ENCODE measurements at regions not wholly inside any gene's neighbourhood (a gene's known extent, or its start where the extent isn't known, plus 50 kb on each side); places are given as distances from the start of the nearest gene placed in this dataset.

DNA sequence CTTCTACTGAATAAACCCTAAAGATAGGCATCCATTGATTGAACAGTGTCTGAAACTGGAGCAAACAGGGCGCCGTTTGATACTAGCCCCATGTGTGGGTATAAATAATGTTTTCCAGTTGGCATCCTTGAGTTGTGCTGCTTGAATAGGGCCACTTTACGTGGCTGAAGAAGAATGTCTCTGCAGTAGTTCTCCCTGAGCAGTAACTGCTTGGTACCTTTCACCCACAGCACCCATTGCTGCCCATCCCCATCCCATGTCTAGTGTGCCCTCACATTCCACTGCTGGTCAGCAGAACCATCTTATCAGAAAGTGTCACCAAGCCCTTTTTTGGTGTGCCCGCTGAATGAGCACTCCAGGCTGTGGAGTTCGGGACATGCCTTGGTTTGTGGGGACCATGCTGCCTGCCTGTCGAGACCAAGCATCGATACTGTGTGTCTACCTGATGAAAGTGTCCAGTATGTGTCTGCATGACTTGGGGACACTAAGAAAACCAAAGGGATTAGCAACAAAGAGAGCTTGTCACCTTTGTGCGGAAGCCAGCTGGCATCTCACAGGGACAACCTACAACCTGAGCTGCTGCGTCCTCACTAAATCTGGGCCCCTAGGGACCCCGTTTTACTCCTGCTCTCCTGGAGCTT lies 162.0 kb downstream of the TM9SF2 start:
- no peak for DNase-seq (ENCODE audit: low spot score)

- no peak for DNase-seq (ENCODE audit: low spot score)
Observed at GRCh38 chr13:99662678-99663077, 161.4 kb downstream of the TM9SF2 start.

DNA sequence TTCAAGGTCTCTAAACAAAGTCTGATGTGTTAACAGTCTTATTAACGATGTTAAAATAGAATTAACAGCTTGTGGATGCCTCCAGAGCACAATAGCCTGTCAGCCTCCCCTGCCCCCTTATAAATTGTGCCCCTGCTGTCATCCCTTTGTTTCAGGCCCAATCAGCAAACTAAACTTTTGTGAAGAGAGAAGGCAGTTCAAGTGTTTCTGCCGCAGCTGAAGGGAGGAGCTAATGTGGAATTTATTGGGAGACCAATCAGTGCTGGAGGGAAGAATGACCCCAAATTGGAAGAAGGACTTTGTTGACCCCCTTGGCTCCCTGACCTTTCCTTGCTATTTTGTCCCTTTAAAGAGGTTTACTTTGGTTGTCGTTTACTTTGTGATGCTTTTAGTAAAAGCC lies 160.5 kb downstream of the TM9SF2 start:
- DNase-seq (ENCODE audit: low spot score): no peak

DNA sequence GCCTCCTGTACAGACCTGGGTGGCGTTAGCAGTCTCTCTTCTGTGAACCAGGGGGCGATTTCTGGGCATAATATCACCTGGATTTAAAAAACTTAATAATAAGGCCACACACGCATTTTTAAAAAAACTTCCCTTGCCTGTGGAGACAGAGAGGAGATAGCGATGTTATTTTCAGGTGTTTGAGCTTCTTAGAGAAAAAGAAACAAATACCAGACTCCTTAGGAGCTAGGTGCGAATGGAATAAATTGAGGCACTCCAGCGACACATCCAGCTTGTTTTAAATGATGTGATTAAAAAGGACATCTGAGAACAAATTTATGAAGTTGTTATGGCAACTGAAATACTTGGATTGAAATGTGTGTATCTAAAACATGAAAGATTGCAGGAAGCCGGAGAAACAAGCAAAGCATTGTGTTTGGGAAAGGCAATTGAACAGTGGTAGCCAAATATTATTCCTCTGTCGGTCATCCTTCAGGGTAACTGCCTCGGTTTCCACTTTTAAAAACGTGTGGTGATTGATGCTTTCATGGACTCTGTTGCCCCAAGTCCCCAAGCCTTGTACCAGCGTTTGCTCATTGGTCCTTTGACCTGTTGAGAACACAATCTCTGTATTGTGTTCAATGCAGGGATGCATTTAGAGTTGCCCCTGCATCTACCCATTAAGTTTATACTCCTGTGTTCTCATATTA lies 158.7 kb downstream of the TM9SF2 start:
- no peak for DNase-seq (ENCODE audit: low spot score)

DNA sequence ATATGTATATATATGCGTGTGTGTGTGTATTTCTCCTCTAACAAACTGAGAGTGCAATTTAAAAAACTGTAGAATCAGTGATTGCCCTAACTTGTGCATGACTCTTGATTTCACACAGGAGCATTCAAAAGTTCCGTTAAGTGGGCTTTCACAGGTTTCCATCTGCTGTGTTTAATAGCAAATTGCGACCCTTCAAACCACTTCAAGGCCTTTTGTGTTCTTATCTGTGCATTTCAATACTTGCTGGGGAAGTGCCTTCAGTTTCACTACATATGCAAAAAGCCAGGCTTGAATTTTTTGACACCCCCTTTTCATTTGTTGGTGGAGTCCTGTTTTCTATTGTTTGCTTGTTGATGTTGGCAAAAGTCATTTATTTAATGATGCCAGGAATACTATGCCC lies 158.0 kb downstream of the TM9SF2 start:
- DNase-seq (ENCODE audit: low spot score): no peak

GRCh38 chr13:99658261-99658991 lies 157.2 kb downstream of the TM9SF2 start:
- DNase-seq (ENCODE audit: low spot score): peak; percentile 73

- DNase-seq (ENCODE audit: low spot score): no peak
Observed at GRCh38 chr13:99657848-99658260, 156.6 kb downstream of the TM9SF2 start.

DNA sequence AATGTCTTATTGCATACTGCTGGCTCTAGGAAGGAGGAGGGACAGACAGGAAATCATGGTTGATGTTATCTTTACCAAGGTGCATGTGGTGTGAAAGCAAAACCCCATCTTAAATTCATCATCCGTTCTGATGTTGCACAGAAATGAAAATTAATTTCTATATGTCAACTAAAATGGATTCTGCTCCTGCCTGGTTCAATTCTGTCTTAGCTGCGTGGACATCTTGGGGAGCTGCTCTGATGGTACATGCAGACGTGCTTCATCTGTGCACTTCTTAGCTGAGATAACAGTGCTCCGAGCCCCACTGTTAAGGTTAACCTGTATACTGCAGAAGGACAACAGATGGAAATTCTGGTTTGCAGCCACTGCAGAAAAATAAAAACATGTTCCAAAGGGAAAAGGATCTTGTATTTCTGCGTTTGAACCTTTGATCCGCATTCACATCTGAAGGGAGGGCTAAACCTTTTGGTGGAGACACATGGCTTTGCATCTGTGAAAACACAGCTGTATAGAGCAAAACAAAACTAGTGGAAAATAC lies 155.6 kb downstream of the TM9SF2 start:
- DNase-seq (ENCODE audit: low spot score): no peak

DNA sequence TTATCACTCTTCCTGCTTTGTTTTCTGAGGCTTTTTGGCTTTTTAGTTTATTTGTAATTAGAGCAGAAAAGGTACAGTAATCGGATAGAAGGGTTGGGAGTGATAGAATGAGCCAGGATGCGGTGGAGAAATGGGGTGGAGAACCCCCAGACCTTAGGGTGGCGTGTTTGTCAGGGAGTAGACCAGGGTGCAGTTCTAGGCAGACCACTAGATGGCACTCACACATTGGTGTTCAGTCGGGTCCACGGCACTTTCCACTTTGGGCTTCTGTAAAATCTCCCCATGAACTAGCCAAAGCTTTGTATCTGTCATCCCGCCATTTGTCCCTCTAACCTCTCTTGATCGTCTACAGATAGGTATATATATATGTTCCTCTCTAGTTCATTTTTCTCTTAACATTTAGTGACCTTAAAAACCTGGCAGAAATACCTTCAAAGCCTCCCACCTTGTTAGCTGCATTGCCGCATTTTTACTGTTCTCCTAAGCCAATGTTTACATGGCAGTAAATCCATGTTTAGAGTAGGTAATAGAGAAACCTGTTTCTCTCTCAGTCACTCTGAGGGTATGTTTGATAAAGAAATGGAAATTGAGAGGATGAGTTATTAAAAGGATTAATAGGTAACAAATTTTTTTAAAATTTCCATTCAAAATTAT lies 154.9 kb downstream of the TM9SF2 start:
- peak; percentile 88 for DNase-seq (ENCODE audit: low spot score)

DNA sequence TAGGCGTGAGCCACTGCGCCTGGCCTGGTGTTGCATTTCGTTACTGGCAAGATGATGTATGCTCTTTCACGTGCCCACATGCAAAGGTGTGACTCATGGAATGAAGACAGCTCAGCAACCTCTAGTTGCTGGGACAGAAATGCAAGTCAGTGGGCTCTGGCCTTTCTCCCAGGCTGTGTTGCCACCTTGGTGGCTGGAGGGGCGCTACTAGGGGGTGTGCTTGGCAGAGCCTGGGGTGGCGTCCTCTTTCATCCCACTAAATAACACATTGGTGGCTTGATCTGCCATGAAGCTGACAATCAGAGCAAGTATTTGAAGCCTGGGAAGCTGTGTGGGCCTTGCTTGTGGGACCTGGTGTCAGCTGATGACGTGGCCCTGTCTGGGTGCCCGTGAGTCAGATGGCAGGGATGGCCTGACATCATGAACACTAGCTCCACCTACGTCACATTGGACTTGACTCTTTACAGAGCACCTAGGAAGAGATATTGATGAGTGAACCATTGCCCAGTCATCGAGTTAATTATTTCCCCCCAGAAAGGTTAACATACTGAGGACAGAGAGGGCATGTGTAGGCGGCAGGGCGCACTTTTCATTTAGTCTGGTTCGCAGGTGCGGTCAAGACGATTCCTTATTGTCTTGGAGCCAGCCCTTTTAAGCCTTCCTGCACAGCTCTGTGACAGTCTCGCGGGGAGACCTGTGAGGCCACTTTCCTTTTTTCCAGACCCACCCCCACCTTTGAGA lies 154.2 kb downstream of the TM9SF2 start:
- peak; percentile 96 for DNase-seq (ENCODE audit: low spot score)

- no peak for DNase-seq (ENCODE audit: low spot score)
Observed at GRCh38 chr13:99654076-99654475, 152.8 kb downstream of the TM9SF2 start.

DNA sequence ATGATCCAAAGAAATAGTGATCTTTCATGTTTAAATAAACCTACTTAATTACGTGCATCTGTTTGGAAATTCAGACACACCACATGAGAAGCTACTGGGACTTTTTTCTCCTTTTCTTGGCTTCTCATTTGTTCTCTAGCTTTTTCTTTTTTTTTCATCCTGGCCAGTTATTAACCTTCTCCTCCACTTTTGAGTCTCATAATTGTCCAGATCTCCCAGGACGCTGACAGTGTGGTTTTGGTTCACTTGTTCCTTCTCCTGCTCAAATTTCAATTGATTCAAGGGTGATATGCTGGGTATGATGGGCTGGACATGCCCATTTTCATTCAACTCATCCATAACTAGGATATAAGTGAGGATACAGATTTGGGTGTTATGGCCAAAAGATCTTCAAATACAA lies 152.3 kb downstream of the TM9SF2 start:
- DNase-seq (ENCODE audit: low spot score): no peak

DNA sequence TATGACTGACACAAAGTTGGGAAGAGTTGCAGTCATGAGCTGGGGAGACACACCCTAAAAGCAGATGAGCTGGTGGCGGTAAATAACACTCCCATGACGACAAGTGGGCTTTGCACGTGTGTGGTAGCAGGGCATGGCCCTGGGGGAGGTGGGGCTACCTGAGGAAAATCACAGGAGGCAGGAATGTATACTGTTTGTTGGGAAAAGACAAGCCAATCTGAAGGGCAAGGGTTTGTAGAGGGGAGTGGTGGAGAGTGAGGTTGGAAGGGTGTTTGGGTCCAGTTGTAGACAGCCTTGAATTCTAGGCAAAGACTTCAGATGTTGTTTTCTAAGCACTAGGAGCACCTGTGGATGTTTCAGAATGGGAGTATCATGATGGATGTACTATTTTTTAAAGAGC lies 151.6 kb downstream of the TM9SF2 start:
- DNase-seq (ENCODE audit: low spot score): no peak

GRCh38 chr13:99652141-99652540 lies 150.9 kb downstream of the TM9SF2 start:
- DNase-seq (ENCODE audit: low spot score): no peak

DNA sequence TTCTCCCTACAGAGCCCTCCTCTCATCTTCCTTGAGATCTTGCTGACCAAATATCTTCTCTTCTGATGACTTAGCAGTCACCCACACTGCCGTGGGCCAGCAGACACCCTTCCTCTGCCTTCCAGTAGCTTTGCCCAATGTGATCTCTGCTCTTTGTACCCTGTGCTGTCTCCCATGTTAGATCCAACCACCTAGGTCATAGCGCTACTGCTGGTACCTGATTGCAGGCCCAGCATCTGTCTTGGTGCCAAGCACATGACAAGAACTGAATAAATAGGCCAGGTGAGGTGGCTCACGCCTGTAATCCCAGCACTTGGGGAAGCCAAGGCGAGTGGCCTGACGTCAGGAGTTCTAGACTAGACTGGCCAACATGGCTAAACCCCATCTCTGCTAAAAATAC lies 149.7 kb downstream of the TM9SF2 start:
- DNase-seq (ENCODE audit: low spot score): no peak

DNA sequence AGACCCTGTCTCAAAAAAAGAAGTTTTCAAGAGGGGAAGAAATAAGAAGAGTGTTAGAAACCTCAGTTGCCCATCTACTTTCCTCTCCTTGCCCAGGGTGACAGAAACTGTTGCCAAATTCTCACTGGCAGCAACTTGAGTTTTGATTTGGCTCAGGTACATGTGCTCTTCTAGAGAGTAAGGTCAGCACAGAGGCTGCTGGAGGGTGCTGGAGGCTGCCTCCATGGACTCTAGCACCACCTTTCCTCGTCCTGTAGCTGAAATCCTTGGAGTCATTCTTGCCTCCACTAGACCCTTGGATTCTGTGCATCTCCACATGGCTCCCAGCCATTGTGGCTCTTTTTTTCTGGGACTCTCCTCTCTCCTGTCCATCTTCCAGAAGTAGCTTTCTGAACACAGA lies 149.1 kb downstream of the TM9SF2 start:
- DNase-seq (ENCODE audit: low spot score): no peak

DNA sequence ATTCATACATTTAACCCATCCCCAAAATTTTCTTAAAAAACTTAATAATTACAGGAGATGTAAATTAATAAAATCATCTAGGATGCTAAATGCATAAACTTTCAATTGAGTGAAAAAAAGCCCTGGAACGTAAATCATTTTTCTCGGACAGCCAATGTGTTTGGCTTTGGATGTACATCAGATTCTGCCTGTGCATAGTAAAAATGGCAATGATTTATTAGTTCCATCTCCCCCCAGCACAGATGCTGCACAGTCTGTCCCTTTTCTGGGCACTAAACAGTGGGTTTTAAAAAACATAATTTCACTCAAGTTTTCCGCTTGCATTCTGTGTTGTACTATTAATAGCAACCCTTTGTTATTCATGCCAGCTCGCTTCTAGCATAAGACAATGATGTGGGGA lies 147.7 kb downstream of the TM9SF2 start:
- no peak for DNase-seq (ENCODE audit: low spot score)

DNA sequence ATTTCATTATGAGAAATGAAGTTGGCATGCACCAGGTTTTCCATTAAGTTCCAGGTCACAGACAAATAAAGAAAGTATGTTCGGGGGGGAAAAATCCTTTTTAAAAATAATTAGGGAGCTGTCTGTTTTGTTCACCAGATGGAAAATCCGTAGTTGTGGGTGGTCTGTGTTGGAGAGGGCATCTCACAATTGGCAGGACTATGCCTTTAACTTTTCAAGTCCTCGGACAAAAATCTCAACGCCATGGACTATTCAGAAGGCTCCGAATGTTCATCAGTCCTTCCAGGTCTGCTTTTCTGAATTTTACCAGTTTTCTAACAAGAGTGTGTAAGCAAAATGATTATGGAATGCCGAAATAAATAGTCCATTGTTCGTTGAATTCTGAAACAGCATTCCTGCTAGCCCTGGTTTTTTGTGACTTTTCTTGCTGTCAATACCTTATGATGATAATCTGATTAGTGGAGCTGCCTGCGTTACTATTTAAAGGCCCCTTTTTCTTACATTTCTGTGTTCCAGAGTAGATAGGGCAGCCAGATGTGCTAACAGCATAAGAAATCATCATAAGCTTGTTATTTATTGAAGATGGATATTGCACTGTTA lies 146.9 kb downstream of the TM9SF2 start:
- DNase-seq (ENCODE audit: low spot score): no peak

DNA sequence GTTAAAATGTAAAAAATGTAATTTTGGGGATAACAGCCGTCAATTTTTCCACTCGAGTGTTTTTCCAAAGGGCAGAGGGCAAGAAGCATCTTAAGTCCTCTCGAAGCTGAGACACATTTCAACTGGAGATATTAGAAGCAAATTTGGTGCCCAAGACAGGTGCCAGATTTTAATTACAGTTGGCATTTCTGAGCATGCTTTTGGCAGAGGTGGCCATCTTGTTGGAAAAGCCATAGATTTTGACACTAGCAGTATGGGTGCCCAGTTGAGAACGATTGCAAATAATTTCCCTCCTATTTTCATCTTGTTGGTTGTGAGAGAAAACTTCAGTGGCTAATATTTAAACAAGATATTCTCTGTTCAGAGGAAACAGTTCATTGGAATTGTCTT lies 146.3 kb downstream of the TM9SF2 start:
- no peak for DNase-seq (ENCODE audit: low spot score)

DNA sequence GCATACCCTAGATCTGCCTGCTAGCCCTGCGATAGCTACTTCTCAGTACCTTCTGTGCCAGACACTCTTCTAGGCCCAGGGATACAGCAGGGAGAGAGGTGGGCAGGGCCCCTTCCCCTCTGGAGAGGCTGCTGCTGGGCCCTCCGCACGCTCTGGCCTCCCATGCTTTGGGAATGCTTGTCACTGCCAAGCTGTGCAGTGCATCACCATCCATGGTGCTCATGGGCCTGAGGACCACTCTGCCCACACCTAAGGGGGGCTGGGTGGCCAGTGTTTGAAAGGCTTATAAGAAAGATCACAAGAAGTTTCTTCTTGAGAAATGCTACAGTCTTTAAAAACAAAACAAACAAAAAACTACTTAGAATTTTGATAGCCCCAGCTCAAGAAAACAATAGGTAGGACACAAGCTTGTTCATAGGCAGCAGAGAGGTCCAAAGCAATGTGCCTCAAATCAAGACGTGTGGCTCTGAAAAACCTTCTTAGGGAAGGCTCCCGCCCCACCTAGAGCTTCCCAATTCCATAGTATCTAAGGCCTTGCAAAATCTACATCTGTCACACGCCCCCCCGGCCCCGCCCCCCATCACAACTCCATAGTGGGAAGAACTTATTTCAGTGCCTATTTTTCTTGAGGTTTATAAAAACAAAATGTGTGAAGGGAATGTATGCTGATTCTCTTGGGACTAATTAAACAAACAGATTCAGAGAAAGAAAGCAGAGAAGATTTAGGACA lies 145.8 kb downstream of the TM9SF2 start:
- no peak for DNase-seq (ENCODE audit: low spot score)

DNA sequence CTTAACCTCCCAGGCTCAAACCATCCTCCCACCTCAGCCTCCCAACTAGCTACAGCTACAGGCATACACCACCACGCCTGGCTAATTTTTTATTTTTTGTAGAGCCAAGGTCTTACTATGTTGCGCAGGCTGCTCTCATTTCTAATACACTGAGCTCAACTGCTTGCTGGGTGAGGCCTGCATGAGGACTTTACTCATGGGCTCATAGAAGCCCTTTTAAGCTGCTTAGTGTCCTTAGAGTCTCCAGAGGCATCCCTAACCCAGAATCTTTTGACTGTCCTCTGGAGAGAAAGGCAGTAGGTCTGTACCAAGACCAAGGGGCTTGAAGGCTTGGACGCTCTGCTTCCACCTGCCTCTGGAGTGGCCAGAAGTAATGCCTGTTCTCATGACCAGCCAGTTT lies 141.6 kb downstream of the TM9SF2 start:
- no peak for DNase-seq (ENCODE audit: low spot score)
